Erythroblast (primary cell): ENCODE measurements at regions not wholly inside any gene's neighbourhood (a gene's known extent, or its start where the extent isn't known, plus 50 kb on each side); places are given as distances from the start of the nearest gene placed in this dataset.

Source experiments
- GATA1 ChIP-seq: IDR thresholded peaks from 2 replicates; pipeline ENCODE4 v1.6.1; 2011; ENCODE audit warnings: low read depth, mild to moderate bottlenecking, control low read depth, low read length, moderate library complexity
- POLR2A ChIP-seq: IDR thresholded peaks from 2 replicates; pipeline ENCODE4 v1.6.1; 2011; ENCODE audit warnings: mild to moderate bottlenecking, low read length

DNA sequence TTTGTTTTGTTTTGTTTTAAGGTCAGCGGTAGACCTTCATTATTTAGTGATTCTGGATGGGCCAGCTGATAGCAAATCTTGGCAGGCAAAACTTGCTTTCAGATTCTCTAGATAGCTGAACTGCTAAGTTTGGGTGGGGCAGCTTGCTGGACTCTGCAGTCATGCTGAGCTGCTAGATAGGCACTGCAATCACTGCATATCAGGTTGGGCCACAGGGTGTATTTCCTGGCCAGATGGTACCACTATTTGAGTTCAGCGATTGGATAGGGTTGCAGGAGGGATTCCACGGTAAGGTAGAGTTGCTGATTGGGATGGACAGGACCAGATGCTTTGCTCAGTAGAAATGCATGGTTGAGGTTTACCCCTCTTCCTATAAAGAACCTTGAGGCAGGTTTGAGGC, 579.3 kb upstream of the ADGRL4 start:
- TF ChIP-seq POLR2A (no peak), GATA1 (no peak)
